ENCODE measurements at regions not wholly inside any gene's neighbourhood (a gene's known extent, or its start where the extent isn't known, plus 50 kb on each side); places are given as distances from the start of the nearest gene placed in this dataset.
A peak's percentile ranks its signal among the peaks of the same experiment; 100 is the strongest.

DNA sequence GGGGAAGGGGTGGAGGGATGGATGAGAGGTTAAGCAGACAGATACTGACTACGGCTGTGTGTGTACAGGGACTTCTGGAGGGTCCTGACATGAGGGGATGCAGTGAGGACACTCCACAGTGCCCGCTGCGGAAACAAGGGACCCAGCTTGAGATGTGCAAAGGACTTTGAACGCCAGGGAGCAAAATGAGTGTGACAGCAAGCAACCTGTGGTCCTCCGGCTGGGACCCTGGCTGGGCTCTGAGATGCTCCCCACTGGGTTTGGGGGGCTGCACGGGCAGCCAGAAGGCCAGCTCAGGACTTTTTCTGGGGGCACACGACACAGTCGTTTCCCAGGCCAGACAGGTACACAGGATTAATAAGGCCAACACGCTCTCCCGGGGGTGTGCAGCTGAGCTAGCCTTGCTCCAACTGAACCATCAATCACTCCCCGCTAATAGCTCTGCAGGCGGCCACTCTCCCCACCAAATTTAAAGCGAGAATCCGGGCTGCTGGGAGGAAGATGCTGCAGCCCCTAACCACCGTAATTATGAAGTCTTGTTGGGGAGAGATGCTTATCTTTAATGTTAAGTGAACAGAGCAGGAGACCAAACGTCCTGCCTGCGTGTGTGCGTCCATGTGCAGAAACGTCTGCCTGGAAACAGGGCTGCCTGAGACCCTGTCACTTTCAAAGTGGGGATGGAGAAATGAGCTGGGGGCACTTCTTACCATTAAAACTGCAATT lies 51.6 kb upstream of the DLK1 start:
- DNase-seq = no peak

DNA sequence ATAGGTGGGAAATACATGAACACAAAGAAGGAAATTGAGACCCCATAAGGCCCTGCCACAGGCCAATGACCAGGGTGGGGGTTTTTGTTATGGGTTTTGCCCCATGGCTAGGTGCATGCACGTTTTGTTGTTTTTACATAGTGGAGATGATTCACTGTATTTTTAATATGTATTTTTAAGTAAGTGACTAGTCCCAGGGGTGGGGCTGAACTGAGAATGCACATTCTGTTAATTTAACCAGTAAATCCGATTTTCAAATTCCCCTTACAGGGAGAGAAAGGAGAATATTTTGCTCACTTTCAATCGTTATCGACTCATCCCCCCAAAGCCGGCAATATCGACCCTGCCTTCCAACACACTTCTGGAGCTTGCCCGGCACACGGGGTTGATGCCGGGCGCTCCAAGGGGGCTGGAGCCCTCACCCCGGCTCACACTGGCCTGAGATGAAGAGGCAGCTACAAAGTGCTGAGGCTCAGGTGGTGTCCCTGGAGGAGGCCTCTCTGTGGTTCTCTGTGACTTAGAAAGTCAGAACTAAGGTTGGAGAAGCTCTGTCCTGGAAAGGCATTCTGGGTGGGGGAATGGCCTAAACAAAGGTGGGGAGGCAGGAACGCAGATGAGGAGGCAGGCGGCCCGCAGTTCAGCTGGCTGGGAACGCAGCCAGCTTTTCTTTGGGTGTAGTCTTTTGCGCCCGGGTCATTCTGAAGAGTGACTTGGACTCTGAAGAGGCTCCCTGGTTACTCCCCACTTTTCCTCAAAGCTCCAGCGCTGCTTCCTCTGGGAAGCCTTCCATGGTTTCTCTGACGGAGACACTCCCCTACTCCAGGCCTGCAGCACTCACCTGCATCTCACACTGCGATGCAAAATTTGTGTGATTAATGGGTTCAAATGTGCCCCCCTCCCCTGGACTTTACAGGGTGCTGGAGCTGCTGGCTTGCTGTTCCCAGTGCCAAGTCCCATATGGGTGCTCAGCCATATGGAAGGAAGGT lies 50.7 kb upstream of the DLK1 start:
- DNase-seq = peak; percentile 62

Data from fibroblast of skin of back (primary cell).